Superior temporal gyrus (tissue), 1 donor: ENCODE measurements at regions not wholly inside any gene's neighbourhood (a gene's known extent, or its start where the extent isn't known, plus 50 kb on each side); places are given as distances from the start of the nearest gene placed in this dataset.
"Not testable (repeated sequence)": the region's sequence is repeated elsewhere in the genome, so short reads cannot be mapped to it uniquely, and the experiment has no call there.

Experiments
- DNase-seq: peaks from one replicate; pipeline ENCODE4 v3.0.0-alpha.2; 2016; ENCODE audit errors: extremely low spot score

DNA sequence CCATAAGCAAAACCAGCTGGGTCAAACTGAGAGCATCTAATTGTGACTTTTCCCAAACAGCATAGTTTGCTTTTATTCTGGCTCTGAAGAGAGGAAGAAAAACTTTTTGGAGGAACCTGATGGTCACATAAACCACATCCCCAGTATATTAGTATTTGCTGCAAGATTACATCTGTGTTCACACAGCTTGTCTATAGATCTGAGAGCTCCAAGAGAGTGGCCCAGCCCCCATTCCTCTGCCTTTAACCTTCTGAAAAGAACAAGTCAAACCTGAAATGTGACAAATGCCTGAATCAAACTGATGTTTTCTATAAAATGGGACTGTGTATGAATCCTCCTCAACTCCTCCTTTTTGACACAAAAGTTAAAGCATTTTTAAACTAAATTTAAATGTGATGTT lies 435.2 kb downstream of the ZNF479 start:
- not testable (repeated sequence) for DNase-seq

DNA sequence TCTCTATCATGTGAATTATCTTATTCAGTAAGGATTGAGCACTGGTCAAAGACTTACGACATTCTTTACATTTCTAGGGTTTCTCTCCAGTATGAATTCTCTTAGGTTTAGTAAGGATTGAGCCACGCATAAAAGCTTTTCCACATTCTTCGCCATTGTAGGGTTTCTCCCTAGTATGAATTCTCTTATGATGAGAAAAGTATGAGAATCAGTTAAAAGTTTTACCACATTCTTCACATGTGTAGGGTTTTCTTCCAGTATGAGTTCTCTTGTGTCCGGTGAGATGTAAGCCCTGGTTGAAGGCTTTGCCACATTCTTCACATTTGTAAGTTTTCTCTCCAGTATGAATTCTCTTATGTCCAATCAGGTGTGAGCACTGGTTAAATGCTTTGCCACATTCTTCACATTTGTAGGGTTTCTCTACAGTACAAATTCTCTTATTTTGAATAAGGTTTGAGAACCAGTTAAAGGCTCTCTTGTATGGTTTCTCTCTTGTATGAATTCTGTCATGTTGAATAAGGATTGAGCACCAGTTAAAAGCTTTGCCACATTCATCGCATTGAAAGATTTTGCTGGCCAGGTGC lies 445.9 kb downstream of the ZNF479 start:
- DNase-seq: no peak

DNA sequence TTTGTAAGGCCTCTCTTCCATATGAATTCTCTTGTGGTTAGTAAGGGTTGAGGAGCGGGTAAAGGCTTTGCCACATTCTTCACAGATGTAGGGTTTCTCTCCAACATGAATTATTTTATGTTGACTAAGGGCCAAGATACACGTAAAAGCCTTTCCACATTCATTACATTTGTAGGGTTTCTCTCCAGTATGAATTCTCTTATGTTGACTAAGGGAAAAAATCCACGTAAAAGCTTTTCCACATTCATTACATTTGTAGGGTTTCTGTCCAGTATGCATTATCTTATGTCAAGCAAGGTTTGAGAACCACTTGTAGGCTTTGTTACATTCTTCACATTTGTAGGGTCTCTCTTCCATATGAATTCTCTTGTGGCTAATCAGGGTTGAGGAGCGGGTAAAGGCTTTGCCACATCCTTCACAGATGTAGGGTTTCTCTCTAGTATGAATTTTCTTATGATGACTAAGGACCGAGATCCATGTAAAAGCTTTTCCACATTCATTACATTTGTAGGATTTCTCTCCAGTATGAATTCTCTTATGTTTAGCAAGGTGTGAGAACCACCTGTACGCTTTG lies 493.0 kb downstream of the ZNF479 start:
- no peak for DNase-seq

DNA sequence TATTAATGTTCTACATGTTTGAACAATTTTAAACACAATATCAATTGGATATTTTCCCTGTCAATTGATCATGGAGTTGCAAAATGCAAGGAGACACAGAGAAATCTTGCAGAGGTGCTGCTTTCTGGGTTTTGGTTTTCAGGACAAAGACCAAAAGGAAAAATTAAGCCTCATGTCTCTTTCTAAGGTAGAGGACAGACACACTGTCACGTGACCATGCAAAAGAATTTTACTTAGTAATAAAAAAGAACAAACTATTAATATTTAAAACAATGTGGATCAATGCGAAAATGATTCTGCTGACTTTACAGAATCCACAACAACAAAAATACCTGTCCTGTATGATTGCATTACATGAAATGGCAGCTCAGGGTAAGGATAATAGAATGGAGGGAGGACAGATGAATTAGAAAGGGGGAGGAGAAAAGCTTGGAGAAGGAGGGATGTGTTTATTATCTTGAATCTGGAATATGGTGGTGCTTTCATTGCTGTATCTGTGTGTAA lies 493.7 kb upstream of the NUPR2 start:
- DNase-seq: no peak

DNA sequence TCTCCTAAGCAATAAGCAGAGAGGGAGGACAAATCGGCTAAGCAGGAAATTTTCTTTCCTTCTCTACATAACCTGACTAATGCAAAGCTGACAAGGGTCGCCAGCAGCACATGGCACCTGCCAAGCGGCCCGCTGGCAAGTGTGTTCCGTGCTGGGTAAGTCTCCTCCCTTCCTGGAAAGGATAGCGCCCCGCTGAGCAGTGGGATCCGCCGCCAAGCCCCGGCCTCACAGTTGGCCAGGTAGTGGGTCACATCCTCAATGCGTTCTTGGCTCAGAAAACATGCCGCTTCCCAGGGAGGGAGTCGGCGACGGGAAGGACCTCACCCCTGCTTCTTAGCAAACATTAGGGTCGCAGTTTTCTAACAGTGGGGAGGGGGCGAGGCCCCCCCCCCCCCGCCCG lies 488.9 kb upstream of the NUPR2 start:
- no peak for DNase-seq

DNA sequence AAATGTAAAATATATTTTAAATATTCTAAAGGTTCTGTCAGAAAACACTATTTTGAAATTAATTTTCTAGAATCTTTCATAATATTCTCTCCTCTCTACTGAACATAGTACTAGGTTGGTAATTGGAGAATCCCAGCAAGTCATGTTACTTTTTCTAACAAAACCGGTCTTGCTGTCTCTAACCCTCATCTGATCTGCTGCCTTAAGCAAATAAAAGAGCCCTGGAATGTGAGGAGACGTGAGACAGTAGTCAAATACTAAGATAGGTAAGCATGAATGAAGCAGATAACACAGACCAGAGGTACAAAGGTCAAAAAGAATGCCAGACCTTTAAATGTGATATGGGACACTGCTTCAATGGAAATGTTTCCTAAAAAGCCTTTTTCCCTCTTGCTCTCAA lies 462.4 kb upstream of the NUPR2 start:
- no peak for DNase-seq

DNA sequence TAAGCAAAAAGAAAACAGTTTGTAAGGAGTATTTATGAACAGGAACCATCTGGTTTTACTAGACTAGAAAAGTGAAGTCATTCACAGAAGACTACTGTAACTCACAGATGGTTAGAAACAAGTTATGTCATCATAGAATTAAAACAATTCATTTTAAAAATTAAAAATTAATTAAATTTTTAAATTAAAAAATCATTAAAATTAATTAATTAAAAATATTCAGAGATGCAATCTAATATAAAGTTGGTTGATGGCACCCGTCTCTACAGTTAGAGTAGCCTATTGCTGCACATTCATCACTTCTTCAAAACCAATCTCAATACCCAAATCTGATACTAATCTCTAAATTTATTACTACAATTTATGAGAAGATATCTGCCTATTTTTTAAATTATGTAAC lies 454.8 kb upstream of the NUPR2 start:
- DNase-seq: no peak

DNA sequence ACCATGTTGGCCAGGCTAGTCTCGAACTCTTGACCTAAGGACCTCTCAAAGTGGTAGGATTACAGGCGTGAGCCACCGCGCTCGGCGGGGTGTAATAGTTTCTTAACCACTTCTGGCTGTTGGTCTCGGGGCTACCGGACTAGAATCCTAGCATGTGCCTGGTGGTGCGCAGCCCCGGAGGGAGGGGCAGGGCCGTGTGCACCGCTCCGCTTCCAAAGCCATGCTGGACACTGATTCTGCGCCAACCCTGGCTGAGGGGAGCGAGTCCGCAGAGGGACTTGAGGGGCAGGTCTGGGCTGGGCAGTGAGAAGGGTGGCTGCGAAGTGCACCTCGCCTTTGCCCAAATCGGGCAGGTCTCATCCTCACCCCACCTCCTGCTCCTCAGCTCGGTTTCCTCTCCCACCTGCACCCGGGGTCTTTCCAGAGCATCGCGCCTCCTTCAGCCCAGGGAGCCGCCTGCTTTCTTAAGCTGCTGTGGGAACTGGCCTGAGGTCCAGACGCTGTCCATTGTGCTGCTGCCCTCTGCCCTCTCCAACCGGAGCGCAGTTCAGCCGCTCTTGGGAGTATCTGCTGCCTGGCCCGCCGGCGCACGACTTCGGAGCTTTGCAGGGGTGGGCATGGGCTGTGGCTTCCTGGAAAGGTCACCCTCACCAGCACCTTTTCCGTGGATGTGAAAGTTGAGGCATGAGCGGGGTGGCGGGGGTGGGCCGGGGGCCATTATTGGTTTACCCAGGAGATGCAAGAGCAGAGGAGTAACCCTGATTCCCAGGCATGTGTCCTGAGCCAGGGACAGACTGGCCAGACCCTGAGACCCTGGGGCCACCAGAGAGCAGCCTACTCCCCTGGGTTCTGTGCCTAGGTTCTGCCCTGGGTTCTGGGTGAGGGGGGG lies 422.6 kb upstream of the NUPR2 start:
- DNase-seq: no peak

DNA sequence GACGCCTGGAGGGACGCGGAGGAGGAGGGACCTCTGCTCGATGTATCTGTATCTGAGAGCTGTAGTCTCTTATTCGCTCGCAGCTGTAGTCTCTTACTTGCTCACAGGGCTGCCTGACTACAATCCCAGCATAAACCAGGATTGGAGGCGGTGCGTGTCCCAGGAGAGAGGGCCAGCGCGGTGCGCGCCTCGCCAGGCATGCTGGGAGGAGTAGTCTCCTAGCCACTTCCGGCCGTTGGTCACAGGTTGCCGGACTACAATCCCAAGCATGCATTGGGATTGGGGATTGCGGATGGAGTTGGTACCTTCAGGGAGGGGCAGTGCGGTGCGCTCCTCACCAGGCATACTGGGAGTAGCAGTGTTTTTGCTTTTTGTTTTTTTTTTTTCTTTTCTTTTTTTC lies 421.7 kb upstream of the NUPR2 start:
- DNase-seq: no peak

DNA sequence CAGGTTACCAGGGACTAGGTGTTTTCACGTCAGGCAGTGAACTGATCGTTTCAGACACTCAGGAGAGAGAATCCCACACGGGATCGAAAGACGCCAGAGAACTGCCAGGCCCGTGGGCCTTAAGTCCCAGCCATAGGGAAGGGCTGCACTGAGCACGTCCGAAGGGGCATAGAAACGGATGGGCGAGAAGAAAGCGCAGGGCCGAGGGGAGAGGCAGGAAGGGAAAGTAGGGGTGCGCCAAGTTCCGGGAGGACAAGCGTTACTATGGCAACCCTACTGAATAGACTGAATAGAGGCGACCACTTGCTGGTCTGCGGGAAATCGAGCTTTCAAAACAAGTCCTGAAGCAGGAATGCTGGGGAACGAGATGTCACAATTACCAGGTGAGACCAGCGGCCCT lies 421.3 kb upstream of the NUPR2 start:
- DNase-seq: no peak

DNA sequence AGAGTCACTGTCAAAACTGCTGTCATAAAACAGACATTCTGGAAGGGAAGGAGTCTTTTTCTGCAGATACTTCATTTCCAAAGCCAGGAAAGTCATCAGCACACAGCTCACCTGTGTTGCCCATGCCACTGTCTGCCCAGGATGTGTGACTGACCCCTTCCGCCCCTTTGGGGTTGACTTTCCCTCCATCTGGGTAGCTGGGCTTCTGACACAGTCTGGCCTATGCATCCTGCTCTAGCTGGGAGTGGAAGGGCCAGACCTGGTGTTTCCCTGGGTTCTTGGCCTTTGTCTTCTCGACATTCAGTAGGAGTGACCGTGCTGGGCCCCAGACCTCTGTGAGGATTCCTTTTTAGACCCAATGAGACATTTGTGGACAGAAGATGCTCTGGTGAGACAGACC lies 378.9 kb upstream of the NUPR2 start:
- DNase-seq: no peak

DNA sequence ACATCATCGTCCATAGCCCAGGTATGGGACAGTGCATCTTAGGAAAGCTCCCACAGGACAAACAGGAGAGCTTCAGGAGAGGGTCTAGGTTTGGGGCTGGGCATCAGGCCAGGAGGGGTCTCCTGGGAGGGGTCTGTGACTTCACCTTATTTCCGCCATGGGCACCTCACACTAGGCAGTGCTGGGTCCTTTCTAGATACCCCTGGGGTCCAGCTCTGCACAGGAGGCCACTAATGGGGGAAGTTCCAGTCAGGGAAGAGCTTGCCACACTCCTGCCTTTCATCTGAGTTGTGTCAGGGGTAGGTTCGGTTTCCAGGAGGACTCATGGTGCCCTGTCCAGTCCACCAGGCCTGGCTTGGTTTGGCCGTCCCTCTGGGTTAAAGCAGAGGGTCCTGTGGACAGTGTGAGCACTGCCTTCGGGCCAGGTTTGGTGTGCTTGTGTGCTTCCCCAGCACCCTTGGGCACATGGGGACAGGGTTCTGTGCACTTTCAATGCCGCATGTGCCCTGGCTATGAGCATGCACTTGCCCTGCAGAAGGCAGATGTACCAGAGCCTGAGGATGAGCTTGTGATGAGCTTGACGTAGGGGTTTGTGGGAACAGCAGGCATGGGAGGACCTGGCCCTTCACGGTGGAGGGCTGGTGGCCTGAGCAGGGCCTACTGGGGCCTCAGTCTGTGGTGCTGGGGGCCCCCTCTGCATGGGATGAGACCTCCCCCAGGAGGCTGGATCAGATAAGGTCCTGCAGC lies 377.7 kb upstream of the NUPR2 start:
- DNase-seq: no peak

DNA sequence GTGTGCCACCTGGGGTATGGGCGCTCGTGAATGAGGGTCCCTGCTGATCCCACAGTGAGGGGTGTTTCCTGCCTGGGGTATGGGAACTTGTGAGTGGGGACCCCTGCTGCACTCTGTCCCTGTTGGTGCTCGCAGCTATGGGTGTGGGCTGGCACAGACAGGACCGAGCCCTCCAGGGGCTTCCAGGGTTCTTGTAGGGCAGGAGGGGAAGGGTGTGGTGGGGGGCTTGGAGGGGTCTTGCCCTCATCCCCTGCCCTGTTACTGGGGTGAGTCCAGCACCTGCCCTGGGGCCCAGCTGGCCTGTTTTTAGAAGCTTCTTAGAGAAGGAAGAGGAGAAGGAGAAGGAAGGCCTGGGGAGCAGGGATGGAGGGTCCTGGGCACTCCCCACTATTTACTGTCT lies 377.0 kb upstream of the NUPR2 start:
- DNase-seq: no peak

DNA sequence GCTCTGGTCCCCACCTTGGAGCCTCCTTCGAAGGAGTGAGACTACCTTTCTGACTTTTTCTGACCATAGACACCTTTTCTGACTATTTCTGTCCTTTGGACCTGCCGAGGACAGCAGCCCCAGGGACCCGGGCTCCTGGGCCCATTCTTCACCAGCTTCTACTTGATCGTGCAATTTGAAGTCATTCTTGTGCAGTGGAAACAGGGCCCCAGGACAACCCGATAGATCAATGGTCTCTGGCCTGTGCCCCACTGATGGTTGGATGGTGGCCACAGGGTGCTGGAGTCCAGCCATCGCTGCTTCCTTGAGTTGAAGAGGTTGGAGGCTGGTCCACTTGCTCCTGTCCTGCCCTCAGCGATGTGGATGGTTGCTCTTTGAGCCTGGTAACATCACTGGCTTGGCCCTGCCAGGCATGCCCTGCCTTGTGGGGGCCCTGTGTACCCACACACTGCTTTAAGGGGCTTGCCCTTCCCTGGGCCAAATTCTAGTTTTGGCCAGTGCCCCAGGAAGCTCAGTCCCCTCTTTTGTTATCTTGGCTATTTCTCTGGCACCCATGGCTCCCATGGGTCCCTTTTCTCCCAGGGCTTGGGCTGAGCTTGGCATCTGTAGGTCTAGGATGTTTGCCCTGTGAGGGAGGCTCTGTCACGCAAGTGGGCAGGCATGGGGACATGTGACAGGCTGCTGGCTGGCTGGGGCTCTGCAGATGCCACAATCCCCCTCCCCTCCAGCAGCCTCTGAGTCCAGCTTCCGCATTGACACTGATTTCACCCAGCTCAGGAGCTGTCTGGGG lies 375.6 kb upstream of the NUPR2 start:
- no peak for DNase-seq

DNA sequence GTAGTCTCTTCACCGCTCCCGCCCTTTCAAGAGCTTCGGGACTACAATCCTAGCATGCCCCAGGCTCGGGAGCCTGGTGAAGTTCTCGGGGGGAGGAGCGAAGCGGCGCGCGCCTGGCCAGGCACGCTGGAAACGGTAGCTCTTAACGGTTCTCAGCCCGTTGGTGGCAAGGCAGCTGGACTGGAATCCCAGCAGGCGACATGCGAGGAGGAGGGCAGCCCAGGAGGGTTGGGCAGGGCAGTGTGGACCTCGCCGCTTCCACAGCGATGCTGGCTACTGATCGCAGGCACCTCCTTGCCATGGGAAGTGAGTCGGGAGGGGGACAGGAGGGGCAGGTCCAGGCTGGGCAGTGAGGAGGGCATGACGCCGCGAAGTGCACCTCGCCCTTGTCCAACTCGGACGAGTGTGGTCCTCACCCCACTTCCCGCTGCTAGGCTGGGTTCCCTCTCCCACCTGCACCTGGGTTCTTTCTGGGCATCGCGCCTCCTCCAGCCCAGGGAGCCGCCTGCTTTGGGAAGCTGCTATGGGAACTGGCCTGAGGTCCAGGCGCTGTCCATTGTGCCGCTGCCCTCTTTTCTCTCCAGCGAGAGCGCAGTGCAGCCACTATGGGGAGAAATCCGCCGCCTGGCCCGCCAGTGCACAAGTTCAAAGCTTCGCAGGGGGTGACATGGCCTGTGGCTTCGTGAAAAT lies 367.8 kb upstream of the NUPR2 start:
- DNase-seq: no peak

DNA sequence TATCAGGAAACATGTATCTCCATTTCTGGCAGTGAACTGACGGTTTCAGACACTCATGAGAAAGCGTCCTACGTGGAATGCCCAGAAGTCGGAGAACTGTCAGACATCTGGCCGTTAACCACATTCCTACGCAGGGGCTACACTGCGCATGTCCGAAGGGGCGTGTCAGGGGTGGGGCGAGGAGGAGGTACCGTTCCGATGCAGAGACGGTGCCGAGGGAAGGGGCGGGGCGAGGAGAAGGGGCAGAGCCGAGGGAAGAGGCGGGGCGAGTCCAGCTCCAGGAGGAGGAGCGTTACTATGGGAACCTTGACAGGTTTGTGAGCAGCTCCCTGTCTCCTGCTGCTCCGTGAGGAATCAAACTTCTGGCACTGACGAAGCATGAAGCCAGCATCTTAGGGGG lies 366.9 kb upstream of the NUPR2 start:
- no peak for DNase-seq

DNA sequence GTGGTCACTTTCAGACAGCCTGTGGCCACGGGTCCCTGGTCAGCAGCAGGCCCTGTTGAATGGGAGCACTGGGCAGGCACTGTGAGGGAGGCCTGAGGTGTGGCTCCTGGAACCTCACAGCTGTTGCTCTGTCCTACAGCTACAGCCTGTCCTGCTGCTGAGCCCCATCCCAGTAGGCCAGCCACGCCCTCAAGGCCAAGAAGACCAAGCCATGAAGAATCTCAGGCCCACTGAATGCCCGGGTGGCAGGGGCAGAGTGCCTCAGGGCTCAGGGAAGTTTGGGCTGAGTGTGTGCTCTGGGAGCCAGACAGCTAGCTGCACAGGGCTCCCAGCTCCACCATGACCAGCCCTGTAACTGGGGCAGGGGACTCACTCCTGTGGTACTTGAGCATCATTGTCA lies 363.5 kb upstream of the NUPR2 start:
- no peak for DNase-seq

DNA sequence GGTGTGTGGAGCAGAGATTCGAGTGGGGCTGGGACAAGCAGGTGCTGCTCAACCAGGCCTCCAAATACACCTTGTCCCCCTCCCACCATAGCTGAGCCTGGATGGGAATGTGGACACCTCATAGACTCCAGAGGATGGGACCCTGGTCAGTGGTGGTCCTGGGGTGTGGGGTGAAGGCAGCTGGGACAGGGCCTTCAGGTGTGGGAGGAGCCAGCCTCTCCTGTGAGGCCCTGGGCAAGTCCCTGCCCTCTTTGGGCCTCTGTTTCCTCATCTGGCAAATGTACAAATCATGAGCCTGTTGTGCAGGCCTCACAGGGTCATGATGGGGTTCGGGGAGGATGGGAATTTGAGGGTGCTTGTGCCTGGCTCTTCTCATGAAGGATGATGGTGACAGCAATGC lies 362.9 kb upstream of the NUPR2 start:
- DNase-seq: no peak

DNA sequence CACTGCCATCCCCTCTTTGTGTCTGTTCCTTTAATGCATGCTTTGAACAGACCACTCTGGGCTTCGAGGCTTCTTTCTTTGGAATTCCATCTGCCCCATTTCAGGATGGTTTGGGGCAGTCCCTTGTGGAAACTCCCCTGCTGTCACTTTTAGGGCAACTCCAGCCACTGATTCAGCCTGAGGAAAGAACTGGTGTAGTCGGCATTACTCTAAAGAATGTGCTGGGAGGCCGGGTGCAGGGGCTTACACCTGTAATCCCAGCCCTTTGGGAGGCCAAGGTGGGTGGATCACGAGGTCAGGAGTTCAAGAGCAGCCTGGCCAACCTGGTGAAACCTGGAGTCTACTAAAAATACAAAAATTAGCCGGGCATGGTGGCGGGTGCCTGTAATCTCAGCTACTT lies 358.1 kb upstream of the NUPR2 start:
- no peak for DNase-seq

DNA sequence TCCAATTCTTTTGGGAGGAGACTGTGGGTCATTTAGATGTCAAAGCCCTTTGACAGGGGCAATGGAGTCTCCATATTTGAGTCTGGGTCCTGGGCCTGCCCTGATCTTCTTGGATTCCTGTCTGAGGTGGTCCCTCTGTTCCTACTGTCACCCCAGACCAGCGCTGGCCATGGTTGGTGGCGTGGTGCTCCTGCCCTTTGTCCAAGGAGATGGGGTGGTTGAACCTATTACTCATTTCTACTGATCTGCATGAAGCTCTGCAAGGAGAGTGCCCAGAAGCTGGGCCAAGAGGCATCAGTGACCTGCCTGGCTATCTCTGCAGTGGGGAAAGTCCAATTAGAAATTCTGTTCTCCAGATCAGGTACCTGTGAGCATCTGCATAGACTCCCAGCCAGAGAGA lies 355.6 kb upstream of the NUPR2 start:
- no peak for DNase-seq
